ENCODE measurements at regions not wholly inside any gene's neighbourhood (a gene's known extent, or its start where the extent isn't known, plus 50 kb on each side); places are given as distances from the start of the nearest gene placed in this dataset.

DNA sequence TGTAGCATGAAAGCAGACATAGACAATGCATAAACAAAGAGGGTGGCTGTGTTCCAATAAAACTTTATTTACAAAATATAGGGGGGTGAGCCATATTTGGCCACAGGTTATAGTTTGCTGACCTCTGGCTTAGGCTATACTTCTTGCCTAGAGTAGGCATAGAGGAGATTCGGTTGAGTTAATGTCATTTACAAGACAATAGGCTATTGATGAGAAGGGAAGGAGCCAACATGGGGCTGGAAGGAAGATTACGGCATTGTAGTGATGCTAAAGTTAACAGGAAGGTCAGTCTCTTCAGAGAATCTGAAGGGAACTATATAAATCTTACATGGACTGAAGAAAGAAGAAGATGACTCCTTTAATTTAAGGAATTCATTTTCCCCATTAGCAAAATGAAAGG, 463.5 kb downstream of the HTR7 start:
- TF ChIP-seq, protein P1, sequence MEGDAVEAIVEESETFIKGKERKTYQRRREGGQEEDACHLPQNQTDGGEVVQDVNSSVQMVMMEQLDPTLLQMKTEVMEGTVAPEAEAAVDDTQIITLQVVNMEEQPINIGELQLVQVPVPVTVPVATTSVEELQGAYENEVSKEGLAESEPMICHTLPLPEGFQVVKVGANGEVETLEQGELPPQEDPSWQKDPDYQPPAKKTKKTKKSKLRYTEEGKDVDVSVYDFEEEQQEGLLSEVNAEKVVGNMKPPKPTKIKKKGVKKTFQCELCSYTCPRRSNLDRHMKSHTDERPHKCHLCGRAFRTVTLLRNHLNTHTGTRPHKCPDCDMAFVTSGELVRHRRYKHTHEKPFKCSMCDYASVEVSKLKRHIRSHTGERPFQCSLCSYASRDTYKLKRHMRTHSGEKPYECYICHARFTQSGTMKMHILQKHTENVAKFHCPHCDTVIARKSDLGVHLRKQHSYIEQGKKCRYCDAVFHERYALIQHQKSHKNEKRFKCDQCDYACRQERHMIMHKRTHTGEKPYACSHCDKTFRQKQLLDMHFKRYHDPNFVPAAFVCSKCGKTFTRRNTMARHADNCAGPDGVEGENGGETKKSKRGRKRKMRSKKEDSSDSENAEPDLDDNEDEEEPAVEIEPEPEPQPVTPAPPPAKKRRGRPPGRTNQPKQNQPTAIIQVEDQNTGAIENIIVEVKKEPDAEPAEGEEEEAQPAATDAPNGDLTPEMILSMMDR (IDR thresholded peaks at IDR 0.05) = no peak
- TF ChIP-seq POLR2A (IDR thresholded peaks at IDR 0.05; ENCODE audit: low read depth) = no peak

Data from esophagus muscularis mucosa (tissue), 3 donors.